Fibroblast of lung (primary cell): ENCODE measurements at regions not wholly inside any gene's neighbourhood (a gene's known extent, or its start where the extent isn't known, plus 50 kb on each side); places are given as distances from the start of the nearest gene placed in this dataset.
A peak's percentile ranks its signal among the peaks of the same experiment; 100 is the strongest.

ENCODE experiments used
- DNase-seq, 2 donors: peaks; one replicate each; pipeline versions ENCODE4 v3.0.0 to v3.0.0-alpha.2; 2010; ENCODE audit warnings: low read depth in 2 of 2
- H2AFZ ChIP-seq: 2 replicates; pipeline ENCODE4 v1.5.1; 2012; ENCODE audit warnings: low read length, control low read depth, inconsistent platforms
- H3K27ac ChIP-seq: 2 replicates; pipeline ENCODE4 v1.5.1; 2011; ENCODE audit warnings: low read length, control low read depth; ENCODE audit not compliant: insufficient read depth
- H3K27me3 ChIP-seq: 2 replicates; pipeline ENCODE4 v1.5.1; 2011; ENCODE audit warnings: mild to moderate bottlenecking, low read length; ENCODE audit not compliant: control insufficient read depth, insufficient read depth
- H3K36me3 ChIP-seq: 2 replicates; pipeline ENCODE4 v1.5.1; 2011; ENCODE audit warnings: low read length; ENCODE audit not compliant: control insufficient read depth, insufficient read depth
- H3K4me1 ChIP-seq: 2 replicates; pipeline ENCODE4 v1.5.1; 2011; ENCODE audit warnings: low read length; ENCODE audit not compliant: control insufficient read depth, insufficient read depth; ENCODE audit errors: extremely low read depth
- H3K4me2 ChIP-seq: 2 replicates; pipeline ENCODE4 v1.5.1; 2011; ENCODE audit warnings: low read length, control low read depth; ENCODE audit not compliant: insufficient read depth; ENCODE audit errors: extremely low read depth
- H3K4me3 ChIP-seq, 4 experiments: fragments of 200-600 bp in 1 of 4; sonication (generic) in 1 of 4; replicated peaks in 1 of 4; 2 replicates each; pipeline ENCODE4 v1.5.1; 2011 to 2016; ENCODE audit warnings: low read length in 4 of 4, low read depth in 3 of 4, mild to moderate bottlenecking in 3 of 4, control low read depth in 2 of 4, inconsistent platforms in 1 of 4, mixed read lengths in 1 of 4; ENCODE audit not compliant: insufficient read depth in 1 of 4; ENCODE audit errors: control extremely low read depth in 1 of 4
- H3K79me2 ChIP-seq: 2 replicates; pipeline ENCODE4 v1.5.1; 2012; ENCODE audit warnings: mild to moderate bottlenecking, low read length, inconsistent platforms; ENCODE audit not compliant: control insufficient read depth, insufficient read depth
- H3K9ac ChIP-seq: 2 replicates; pipeline ENCODE4 v1.5.1; 2011; ENCODE audit warnings: mild to moderate bottlenecking, low read length, control low read depth; ENCODE audit not compliant: insufficient read depth
- H3K9me3 ChIP-seq: 2 replicates; pipeline ENCODE4 v1.5.1; 2012; ENCODE audit warnings: low read depth, low read length; ENCODE audit not compliant: control insufficient read depth, insufficient read depth
- H4K20me1 ChIP-seq: 2 replicates; pipeline ENCODE4 v1.5.1; 2011; ENCODE audit warnings: low read length; ENCODE audit not compliant: control insufficient read depth, insufficient read depth; ENCODE audit errors: extremely low read depth
- CTCF ChIP-seq, 2 donors: IDR thresholded peaks in 1 of 2; conservative IDR thresholded peaks in 1 of 2; 1 replicate in 1 of 2; 2 replicates in 1 of 2; pipeline ENCODE4 v1.5.1; 2011 to 2012; ENCODE audit warnings: low read length in 2 of 2, control low read depth in 1 of 2, inconsistent platforms in 1 of 2, low read depth in 1 of 2, mild to moderate bottlenecking in 1 of 2
- EZH2 ChIP-seq: IDR thresholded peaks from 2 replicates; pipeline ENCODE4 v1.5.1; 2012; ENCODE audit warnings: low read length, control low read depth, mild to moderate bottlenecking; ENCODE audit errors: missing control alignments

- peaks cover 4% of the 10 kb centered on the region for H3K27me3 ChIP-seq
- no peak for TF ChIP-seq EZH2
- no peak for TF ChIP-seq CTCF (conservative IDR thresholded peaks at IDR 0.05 in 1 of 2, IDR thresholded peaks at IDR 0.05 in 1 of 2; ENCODE audit: low read depth in 1 of 2, low read length in 2 of 2)
- no peak overlapping the region for H3K9ac ChIP-seq
- no peak for DNase-seq
- no peak overlapping the region for H3K4me2 ChIP-seq
- H3K4me3 ChIP-seq, result no peak overlapping the region
- no peaks in the 10 kb centered on the region for H3K9me3 ChIP-seq
- H3K27ac ChIP-seq, result no peak overlapping the region
- H3K79me2 ChIP-seq, result no peaks in the 10 kb centered on the region
- no peaks in the 10 kb centered on the region for H3K4me1 ChIP-seq
- no peak overlapping the region for H2AFZ ChIP-seq
- no peaks in the 10 kb centered on the region for H4K20me1 ChIP-seq
- H3K36me3 ChIP-seq, result no peaks in the 10 kb centered on the region
These were observed 119.0 kb downstream of the RMI2 start for GRCh38 chr16:11464241-11464640.

GRCh38 chr16:11465675-11466074, 120.4 kb downstream of the RMI2 start:
- no peaks in the 10 kb centered on the region for H3K4me1 ChIP-seq
- no peak overlapping the region for H3K4me2 ChIP-seq
- no peak for TF ChIP-seq CTCF (conservative IDR thresholded peaks at IDR 0.05 in 1 of 2, IDR thresholded peaks at IDR 0.05 in 1 of 2; ENCODE audit: low read depth in 1 of 2, low read length in 2 of 2)
- no peak for TF ChIP-seq EZH2
- H2AFZ ChIP-seq, result no peak overlapping the region
- H3K27me3 ChIP-seq, result peaks cover 2% of the 10 kb centered on the region
- H3K4me3 ChIP-seq, result no peak overlapping the region
- no peaks in the 10 kb centered on the region for H3K79me2 ChIP-seq
- no peaks in the 10 kb centered on the region for H4K20me1 ChIP-seq
- no peaks in the 10 kb centered on the region for H3K36me3 ChIP-seq
- H3K27ac ChIP-seq, result no peak overlapping the region
- H3K9me3 ChIP-seq, result no peaks in the 10 kb centered on the region
- H3K9ac ChIP-seq, result no peak overlapping the region
- DNase-seq, result no peak

- no peaks in the 10 kb centered on the region for H3K27me3 ChIP-seq
- no peak overlapping the region for H2AFZ ChIP-seq
- H3K4me1 ChIP-seq, result no peaks in the 10 kb centered on the region
- no peak overlapping the region for H3K4me3 ChIP-seq
- no peaks in the 10 kb centered on the region for H4K20me1 ChIP-seq
- no peak overlapping the region for H3K9ac ChIP-seq
- no peak overlapping the region for H3K27ac ChIP-seq
- TF ChIP-seq CTCF (conservative IDR thresholded peaks at IDR 0.05 in 1 of 2, IDR thresholded peaks at IDR 0.05 in 1 of 2; ENCODE audit: low read depth in 1 of 2, low read length in 2 of 2) (no peak), EZH2 (no peak)
- H3K4me2 ChIP-seq, result no peak overlapping the region
- peak in 1 of 2 donors; percentile 3 for DNase-seq
- no peaks in the 10 kb centered on the region for H3K36me3 ChIP-seq
- no peaks in the 10 kb centered on the region for H3K9me3 ChIP-seq
- no peaks in the 10 kb centered on the region for H3K79me2 ChIP-seq
These were observed 115.9 kb downstream of the LITAF start for GRCh38 chr16:11470676-11471415.
